Ovary (tissue), 3 donors: ENCODE measurements at regions not wholly inside any gene's neighbourhood (a gene's known extent, or its start where the extent isn't known, plus 50 kb on each side); places are given as distances from the start of the nearest gene placed in this dataset.

Experiments used
- EP300 ChIP-seq: sonication (generic); formaldehyde crosslinking; IDR thresholded peaks from one replicate; pipeline ENCODE4 v1.6.1; 2017; ENCODE audit warnings: antibody characterized with exemption
- TF ChIP-seq, protein P1 (sequence below), 3 donors: fragments of 450-650 bp in 2 of 3; fragments of 200-600 bp in 1 of 3; IDR thresholded peaks; one replicate each; pipeline versions ENCODE4 v1.5.1 to v1.8.0; 2016 to 2022; ENCODE audit warnings: antibody characterized with exemption in 3 of 3, mild to moderate bottlenecking in 1 of 3
- donor health status: DM: no; HTN: no; CAD: no.

DNA sequence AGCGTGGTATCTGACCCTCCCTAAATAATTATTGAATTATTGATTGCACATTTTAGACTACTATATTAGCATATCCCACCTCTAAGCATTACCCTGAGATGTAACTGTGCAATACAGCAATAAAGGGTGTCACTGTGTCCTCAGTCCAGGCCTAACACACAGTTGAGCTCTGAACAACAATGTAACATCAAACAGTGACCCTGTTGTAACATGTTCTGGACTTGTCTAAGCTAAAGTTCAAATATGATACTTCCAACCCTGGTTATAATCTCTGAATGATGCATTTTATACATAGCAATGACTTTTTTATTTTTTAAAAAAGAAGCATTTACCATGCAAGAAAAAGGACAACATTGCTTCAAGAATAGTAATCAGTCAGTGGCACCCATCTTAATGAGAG lies 61.6 kb upstream of the DMD start:
- TF ChIP-seq, protein P1, sequence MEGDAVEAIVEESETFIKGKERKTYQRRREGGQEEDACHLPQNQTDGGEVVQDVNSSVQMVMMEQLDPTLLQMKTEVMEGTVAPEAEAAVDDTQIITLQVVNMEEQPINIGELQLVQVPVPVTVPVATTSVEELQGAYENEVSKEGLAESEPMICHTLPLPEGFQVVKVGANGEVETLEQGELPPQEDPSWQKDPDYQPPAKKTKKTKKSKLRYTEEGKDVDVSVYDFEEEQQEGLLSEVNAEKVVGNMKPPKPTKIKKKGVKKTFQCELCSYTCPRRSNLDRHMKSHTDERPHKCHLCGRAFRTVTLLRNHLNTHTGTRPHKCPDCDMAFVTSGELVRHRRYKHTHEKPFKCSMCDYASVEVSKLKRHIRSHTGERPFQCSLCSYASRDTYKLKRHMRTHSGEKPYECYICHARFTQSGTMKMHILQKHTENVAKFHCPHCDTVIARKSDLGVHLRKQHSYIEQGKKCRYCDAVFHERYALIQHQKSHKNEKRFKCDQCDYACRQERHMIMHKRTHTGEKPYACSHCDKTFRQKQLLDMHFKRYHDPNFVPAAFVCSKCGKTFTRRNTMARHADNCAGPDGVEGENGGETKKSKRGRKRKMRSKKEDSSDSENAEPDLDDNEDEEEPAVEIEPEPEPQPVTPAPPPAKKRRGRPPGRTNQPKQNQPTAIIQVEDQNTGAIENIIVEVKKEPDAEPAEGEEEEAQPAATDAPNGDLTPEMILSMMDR (IDR thresholded peaks at IDR 0.05): no peak
- no peak for TF ChIP-seq EP300
